ENCODE measurements at regions not wholly inside any gene's neighbourhood (a gene's known extent, or its start where the extent isn't known, plus 50 kb on each side); places are given as distances from the start of the nearest gene placed in this dataset.

DNA sequence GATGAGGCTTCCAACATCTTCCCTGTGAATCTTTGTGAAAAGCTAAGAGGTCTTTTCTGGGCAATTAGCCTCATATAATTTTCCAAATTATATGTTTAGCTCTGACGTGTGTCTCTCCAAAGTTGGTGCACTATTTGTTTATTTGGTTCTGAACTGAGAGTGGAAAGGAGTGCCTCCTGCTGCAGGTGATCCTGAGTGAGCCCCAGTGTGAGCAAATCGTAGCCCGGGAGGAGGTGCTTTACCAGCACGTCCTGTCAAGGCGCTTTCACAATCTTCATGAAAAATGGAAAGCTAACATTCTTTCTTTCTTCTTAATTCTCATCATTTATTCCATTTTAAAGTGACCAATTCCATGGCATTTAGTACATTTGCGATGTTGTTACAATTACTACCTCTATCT, 231.9 kb downstream of the BMP2 start:
- TF ChIP-seq, protein P1, sequence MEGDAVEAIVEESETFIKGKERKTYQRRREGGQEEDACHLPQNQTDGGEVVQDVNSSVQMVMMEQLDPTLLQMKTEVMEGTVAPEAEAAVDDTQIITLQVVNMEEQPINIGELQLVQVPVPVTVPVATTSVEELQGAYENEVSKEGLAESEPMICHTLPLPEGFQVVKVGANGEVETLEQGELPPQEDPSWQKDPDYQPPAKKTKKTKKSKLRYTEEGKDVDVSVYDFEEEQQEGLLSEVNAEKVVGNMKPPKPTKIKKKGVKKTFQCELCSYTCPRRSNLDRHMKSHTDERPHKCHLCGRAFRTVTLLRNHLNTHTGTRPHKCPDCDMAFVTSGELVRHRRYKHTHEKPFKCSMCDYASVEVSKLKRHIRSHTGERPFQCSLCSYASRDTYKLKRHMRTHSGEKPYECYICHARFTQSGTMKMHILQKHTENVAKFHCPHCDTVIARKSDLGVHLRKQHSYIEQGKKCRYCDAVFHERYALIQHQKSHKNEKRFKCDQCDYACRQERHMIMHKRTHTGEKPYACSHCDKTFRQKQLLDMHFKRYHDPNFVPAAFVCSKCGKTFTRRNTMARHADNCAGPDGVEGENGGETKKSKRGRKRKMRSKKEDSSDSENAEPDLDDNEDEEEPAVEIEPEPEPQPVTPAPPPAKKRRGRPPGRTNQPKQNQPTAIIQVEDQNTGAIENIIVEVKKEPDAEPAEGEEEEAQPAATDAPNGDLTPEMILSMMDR (conservative IDR thresholded peaks at IDR 0.05 in 1 of 2, IDR thresholded peaks at IDR 0.05 in 1 of 2; ENCODE audit: extremely low read depth in 1 of 2, insufficient read depth in 1 of 2, low read depth in 1 of 2, low read length in 2 of 2): no peak
- no peak for TF ChIP-seq EZH2 (IDR thresholded peaks at IDR 0.05; ENCODE audit: borderline replicate concordance, low read length)

Data from mammary epithelial cell (primary cell).